NCI-H748 treated with DMSO at 0.1 percent for 48 hours (cell line): ENCODE measurements at regions not wholly inside any gene's neighbourhood (a gene's known extent, or its start where the extent isn't known, plus 50 kb on each side); places are given as distances from the start of the nearest gene placed in this dataset.

Experiments
- DNase-seq: peaks from one replicate; lab custom pipeline; 2025; lab: John Stamatoyannopoulos, UW

DNA sequence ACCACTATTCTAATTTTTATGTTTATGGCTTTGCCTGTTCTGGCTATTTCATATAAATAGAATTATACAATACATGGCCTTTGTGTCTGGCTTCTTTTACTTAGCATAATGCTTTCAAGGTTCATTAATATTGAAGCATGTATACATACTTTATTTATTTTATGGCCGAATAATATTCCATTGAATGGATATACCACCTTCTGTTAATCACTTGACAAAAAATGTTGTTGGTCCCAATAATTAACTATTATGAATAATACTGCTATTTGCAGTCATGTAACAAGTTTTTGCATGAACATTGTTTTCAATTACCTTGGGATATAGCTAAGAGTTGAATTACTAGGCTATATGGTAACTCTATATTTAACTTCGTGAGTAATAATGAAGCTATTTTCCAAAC, 767.5 kb downstream of the INHBA start:
- no peak for DNase-seq

DNA sequence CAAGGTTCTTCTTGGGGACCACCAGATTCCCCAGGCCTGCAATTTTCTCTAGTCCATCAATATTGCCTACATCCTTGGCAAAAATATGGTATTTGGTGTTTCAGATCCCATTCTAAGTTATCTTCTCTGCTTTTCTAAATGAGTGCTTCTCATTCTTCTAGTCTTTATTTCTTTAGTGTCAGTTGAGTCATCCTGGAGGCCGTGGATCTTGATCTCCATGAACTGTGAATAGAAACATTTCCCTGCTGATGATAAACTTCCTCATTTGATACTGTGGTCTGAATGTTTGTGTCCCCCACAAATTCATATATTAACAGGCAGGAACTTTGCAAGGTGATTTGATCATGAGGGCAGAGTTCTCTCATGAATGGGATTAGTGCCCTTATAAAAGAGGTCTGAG, 779.3 kb downstream of the INHBA start:
- DNase-seq, result no peak

DNA sequence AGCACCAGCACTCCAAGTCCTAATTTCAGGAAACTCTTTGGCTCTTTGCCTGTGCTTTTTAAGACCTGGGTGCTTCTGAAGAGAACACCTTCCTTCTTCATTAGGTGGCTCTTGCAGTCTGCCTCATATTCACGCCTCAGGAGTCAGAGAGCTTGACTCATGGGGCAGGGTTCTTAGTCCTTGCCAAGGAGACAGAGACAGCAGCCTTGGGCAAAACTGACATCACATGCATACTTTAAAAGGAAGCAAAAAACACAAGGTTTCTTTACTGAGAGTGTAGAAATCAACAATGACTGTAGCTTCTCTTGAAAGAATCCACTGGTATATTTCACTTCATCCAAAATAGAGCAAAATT, 780.6 kb downstream of the INHBA start:
- DNase-seq, result no peak

DNA sequence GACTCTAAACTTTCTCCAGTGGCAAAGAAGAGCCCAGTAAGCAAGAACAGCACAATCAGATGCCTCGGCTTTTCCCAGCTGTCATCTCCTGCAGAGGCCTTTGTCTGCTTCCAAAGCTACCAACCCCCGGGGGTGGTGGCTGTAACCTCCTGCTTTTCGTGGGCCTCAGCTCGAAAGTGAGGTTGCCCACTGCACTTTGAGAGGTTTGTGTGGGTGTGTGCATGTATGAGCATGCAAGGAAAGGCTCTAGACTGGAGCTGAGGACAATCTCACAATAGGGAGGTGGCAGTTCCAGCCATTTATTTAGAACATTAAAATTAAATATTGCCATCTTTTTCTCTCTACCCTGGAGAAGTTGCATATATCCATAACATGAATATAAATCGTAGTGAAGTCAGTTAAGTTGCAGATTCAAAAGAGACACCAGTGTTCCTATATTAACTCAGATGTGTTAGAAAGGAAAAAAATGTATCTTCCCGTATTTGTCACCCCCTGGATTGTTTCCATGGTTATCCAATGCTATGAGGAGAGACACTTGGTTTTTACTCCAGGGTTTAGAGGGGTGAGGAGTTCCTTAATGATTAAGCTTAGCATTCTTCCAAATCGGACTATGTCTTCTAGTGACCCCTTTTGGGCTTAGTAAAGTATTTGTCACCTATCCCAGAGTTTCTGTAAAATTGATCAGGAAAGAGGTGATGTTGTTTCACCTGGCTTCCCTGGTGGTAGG, 781.1 kb downstream of the INHBA start:
- no peak for DNase-seq

DNA sequence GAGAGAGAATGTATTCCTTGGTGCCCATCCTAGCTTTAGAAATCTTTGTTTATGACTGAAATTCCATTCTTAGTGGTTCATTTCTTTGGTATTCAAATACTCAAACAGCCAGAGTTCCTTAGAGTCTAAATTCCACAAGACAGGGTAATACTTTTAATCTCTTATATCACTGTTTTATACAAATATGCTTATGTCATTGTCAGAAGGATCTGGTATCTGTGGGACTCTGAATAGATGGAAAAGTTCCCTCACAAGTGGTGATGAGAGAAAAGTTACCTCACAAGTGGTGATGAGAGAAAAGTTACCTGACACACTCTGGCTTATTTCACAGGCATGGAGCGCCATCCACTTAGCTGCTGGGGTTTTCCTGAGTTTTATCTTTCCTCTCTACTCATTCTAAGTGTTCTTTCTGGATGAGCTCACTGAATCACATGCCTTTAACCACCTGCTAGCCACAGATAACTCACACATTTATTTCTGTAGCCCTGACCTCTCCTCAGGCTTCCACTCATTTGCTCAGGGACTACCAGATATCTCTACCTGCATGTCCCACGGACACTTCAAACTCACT, 784.0 kb downstream of the SUGCT start:
- no peak for DNase-seq

DNA sequence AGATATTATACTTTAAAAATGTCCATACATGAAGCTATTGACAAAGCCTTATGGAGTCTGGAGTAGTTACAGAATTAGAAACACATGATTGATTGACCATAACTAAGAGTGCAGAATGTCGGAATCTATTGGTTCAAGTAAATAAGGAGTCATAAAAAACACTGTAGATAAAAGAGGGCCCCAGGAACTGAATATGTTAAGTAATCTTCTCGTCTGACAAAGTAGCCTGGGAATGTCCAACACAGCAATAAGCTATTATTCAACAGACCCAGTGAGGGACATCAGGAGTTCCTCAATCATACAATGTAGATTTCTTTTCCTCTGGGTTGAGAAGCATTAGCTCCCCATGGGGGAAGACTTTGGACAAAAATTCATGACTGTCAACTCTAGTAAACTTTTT, 782.0 kb downstream of the SUGCT start:
- DNase-seq, result no peak

DNA sequence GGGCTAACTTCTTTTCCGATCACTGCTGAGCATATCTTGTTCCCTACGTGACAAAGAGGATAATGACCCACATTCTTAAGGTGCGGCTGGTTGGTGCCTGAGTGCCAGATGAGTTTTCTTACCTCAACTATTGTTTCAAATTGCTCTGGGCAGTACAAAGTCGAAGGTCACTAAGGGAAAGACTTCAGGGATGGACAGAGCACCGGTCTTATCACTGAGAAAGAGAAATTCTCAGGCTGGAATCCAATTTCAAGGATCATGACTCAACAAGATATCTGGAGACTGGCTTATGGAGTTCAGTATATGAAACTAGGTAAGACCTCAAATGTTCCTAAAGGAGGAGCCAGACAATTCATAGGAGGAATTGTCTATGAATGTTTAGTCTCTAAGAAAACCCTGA, 780.3 kb downstream of the SUGCT start:
- no peak for DNase-seq
